Chondrocyte (in vitro differentiated cells): ENCODE measurements at regions not wholly inside any gene's neighbourhood (a gene's known extent, or its start where the extent isn't known, plus 50 kb on each side); places are given as distances from the start of the nearest gene placed in this dataset.

Experiments
- DNase-seq: peaks from one replicate; pipeline ENCODE4 v3.0.0; 2021; ENCODE audit warnings: mixed read lengths, low spot score
- H3K27ac Mint-ChIP-seq: one replicate; pipeline ENCODE4 v1.8.0; 2021; ENCODE audit warnings: mild to moderate bottlenecking, moderate library complexity, mixed read lengths; ENCODE audit not compliant: unreplicated experiment
- H3K27me3 Mint-ChIP-seq: 2 replicates; pipeline ENCODE4 v1.8.0; 2021; ENCODE audit warnings: low read depth, mixed read lengths
- H3K36me3 Mint-ChIP-seq: 2 replicates; pipeline ENCODE4 v1.8.0; 2021; ENCODE audit warnings: low read depth, mixed read lengths
- H3K4me1 Mint-ChIP-seq: 2 replicates; pipeline ENCODE4 v1.8.0; 2021; ENCODE audit warnings: low read depth, mild to moderate bottlenecking, mixed read lengths
- H3K4me3 Mint-ChIP-seq: one replicate; pipeline ENCODE4 v1.8.0; 2021; ENCODE audit warnings: mild to moderate bottlenecking, moderate library complexity, mixed read lengths; ENCODE audit not compliant: unreplicated experiment
- H3K9me3 Mint-ChIP-seq: 2 replicates; pipeline ENCODE4 v1.8.0; 2021; ENCODE audit warnings: low read depth, mixed read lengths
- TF ChIP-seq, protein P1 (sequence below): fragments of 200-600 bp; sonication (generic); IDR thresholded peaks from 2 replicates; pipeline ENCODE4 v1.5.0; 2021; ENCODE audit warnings: antibody characterized with exemption, mild to moderate bottlenecking, moderate library complexity

DNA sequence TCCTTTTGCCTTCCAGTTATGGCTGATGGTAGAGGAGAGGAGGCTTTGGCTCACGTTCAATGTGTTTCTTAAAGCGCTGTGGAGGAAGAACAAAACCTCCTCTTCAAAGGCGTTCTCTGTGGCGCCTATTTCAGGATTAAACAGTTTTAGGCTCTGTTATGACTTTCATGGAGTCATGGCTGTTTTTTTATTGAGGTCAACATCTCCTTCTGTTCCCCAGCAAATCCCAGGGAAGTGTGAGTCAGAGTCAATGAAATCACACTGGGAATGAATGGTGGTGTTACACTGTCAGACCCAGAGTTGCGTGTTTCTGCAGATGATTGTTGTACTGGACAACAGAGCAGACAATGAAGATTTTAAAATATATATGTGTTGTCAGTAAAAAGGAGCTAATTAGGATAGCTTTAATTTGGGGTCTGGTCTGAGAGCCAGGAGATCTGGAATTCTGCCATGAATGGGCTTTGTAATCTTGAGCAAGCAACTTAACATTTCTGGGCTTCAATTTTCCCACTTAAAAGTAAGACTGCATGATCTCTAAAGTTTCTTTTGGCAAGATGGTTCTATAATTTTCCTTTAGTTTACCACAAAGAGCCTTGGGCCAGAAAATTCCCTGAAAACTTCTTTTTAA is 240.7 kb downstream of the CSNK1G3 start:
- Mint-ChIP-seq H3K4me3 (no peak overlapping the region), H3K36me3 (no peaks in the 10 kb centered on the region), H3K4me1 (peaks cover 47% of the 10 kb centered on the region), H3K27ac (peak overlapping the region; percentile 95), H3K27me3 (no peaks in the 10 kb centered on the region), H3K9me3 (no peaks in the 10 kb centered on the region)
- DNase-seq: no peak
- TF ChIP-seq, protein P1, sequence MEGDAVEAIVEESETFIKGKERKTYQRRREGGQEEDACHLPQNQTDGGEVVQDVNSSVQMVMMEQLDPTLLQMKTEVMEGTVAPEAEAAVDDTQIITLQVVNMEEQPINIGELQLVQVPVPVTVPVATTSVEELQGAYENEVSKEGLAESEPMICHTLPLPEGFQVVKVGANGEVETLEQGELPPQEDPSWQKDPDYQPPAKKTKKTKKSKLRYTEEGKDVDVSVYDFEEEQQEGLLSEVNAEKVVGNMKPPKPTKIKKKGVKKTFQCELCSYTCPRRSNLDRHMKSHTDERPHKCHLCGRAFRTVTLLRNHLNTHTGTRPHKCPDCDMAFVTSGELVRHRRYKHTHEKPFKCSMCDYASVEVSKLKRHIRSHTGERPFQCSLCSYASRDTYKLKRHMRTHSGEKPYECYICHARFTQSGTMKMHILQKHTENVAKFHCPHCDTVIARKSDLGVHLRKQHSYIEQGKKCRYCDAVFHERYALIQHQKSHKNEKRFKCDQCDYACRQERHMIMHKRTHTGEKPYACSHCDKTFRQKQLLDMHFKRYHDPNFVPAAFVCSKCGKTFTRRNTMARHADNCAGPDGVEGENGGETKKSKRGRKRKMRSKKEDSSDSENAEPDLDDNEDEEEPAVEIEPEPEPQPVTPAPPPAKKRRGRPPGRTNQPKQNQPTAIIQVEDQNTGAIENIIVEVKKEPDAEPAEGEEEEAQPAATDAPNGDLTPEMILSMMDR: no peak

DNA sequence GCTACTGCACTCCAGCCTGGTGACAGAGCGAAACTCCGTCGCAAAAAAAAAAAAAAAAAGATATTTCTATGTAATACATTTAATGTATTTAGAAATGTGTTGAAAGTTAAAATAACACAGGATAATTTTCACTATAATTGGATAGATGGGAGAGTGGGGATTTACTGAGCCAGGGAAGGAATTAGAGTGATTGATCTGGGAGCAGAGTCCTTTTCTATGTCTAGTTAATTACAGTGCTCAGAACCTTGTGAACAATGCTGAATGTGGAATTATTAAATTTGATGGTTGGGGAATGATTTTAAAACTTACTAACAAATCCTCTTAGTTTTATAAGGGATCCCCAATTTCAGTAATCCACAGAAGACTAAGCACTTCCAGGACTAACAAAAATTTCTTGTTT is 239.7 kb downstream of the CSNK1G3 start:
- no peaks in the 10 kb centered on the region for H3K27me3 Mint-ChIP-seq
- no peak for DNase-seq
- H3K9me3 Mint-ChIP-seq: no peaks in the 10 kb centered on the region
- no peaks in the 10 kb centered on the region for H3K36me3 Mint-ChIP-seq
- H3K27ac Mint-ChIP-seq: peak overlapping the region; percentile 95
- TF ChIP-seq, protein P1: no peak
- peaks cover 48% of the 10 kb centered on the region for H3K4me1 Mint-ChIP-seq
- no peak overlapping the region for H3K4me3 Mint-ChIP-seq

- DNase-seq: no peak
These were observed 236.3 kb downstream of the CSNK1G3 start for GRCh38 chr5:123748239-123748638.

GRCh38 chr5:123746683-123747360 is 234.8 kb downstream of the CSNK1G3 start:
- Mint-ChIP-seq H3K27ac (peak overlapping the region; percentile 10), H3K36me3 (peaks cover 2% of the 10 kb centered on the region), H3K9me3 (peaks cover 3% of the 10 kb centered on the region), H3K4me1 (peaks cover 11% of the 10 kb centered on the region), H3K4me3 (no peak overlapping the region), H3K27me3 (no peaks in the 10 kb centered on the region)
- DNase-seq: no peak
- TF ChIP-seq, protein P1: no peak

More at GRCh38 chr5:123748239-123748638, 236.3 kb downstream of the CSNK1G3 start:
- no peaks in the 10 kb centered on the region for H3K9me3 Mint-ChIP-seq
- no peaks in the 10 kb centered on the region for H3K36me3 Mint-ChIP-seq
- TF ChIP-seq, protein P1: no peak
- no peak overlapping the region for H3K27ac Mint-ChIP-seq
- no peak overlapping the region for H3K4me3 Mint-ChIP-seq
- no peaks in the 10 kb centered on the region for H3K27me3 Mint-ChIP-seq
- H3K4me1 Mint-ChIP-seq: peaks cover 24% of the 10 kb centered on the region

DNA sequence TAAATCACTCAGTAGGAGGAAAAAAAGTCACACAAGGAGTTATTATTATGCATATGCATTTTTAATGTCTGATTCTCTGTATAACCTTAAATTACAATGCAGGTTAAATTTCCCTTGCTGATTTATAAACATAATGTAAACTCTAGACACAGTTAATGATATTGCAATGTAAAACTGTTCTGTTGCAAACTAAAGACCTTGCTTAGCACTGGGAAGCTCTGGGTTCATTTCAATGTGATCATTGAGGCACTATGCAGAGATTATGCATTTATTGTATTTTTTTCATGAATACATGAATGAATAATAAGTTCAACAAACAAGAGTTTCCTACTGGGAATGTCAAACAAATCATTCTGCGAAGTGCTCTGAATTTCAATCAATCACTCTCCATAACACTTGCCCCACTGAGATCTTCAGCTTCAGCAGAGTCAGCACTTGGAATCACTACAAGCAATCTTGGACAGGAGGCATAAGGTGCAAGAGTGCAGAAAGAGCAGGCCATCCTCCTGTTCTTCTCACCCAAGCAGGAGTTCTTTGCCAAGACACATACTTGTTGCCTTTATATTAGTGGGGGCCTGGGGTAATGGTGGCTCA is 232.1 kb downstream of the CSNK1G3 start:
- Mint-ChIP-seq H3K4me3 (no peak overlapping the region), H3K27me3 (no peaks in the 10 kb centered on the region), H3K9me3 (peaks cover 10% of the 10 kb centered on the region), H3K4me1 (peaks cover 9% of the 10 kb centered on the region), H3K36me3 (peaks cover 2% of the 10 kb centered on the region), H3K27ac (no peak overlapping the region)
- DNase-seq: no peak
- TF ChIP-seq, protein P1: no peak
